HL-60 (cell line): ENCODE measurements at regions not wholly inside any gene's neighbourhood (a gene's known extent, or its start where the extent isn't known, plus 50 kb on each side); places are given as distances from the start of the nearest gene placed in this dataset.

Source experiments
- DNase-seq, 2 experiments: peaks; one replicate each; pipeline ENCODE4 v3.0.0-alpha.2; 2010 to 2020; ENCODE audit warnings: low read depth in 1 of 2, low spot score in 1 of 2
- H3K27ac ChIP-seq: fragments of 250-450 bp; sonication (Bioruptor Pico); replicated peaks from 2 replicates; pipeline ENCODE4 v1.5.1; 2020; ENCODE audit warnings: mild to moderate bottlenecking, moderate library complexity
- H3K27me3 ChIP-seq: fragments of 250-450 bp; sonication (Bioruptor Pico); 2 replicates; pipeline ENCODE4 v1.5.1; 2021; ENCODE audit warnings: mild to moderate bottlenecking, moderate library complexity; ENCODE audit not compliant: insufficient read depth, poor library complexity, severe bottlenecking
- H3K4me3 ChIP-seq: replicated peaks from 2 replicates; pipeline ENCODE4 v1.5.1; 2011; ENCODE audit warnings: mild to moderate bottlenecking, control low read depth, low read length; ENCODE audit not compliant: insufficient read depth
- GABPA ChIP-seq: IDR thresholded peaks from 2 replicates; pipeline ENCODE4 v1.6.1; 2012; ENCODE audit warnings: low read depth
- POLR2AphosphoS5 ChIP-seq: IDR thresholded peaks from 2 replicates; pipeline ENCODE4 v1.6.1; 2012; ENCODE audit warnings: low read depth
- SPI1 ChIP-seq: IDR thresholded peaks from 2 replicates; pipeline ENCODE4 v1.6.1; 2012; ENCODE audit warnings: low read depth, mild to moderate bottlenecking, borderline replicate concordance
- TF ChIP-seq, protein P1 (sequence below): IDR thresholded peaks from 2 replicates; pipeline ENCODE4 v1.6.1; 2012; ENCODE audit warnings: low read depth; ENCODE audit not compliant: insufficient replicate concordance
- TF ChIP-seq, protein P2 (sequence below): IDR thresholded peaks from one replicate; pipeline ENCODE4 v1.5.1; 2011; ENCODE audit warnings: low read length, control low read depth, inconsistent platforms; ENCODE audit not compliant: insufficient read depth

DNA sequence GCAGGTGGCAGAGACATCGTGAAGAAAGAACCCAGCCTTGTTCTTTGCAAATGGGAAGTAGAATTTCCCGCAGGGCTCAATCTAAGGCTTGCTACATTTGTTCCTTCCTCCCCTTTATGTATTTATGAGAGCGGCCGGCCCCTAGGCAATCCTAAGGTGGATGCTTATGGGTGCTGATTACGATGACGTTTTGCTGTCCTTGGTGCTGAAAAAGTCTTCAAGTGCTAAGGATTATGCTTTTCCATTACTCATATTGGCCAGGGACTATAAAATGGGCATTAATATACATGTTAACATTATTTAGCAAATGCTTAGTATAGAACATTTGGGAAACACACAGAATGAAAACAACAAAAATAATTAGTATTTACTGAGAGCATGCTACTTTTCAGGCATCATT lies 313.3 kb upstream of the XYLT1 start:
- Histone ChIP-seq H3K4me3 (no peak overlapping the region), H3K27me3 (no peaks in the 10 kb centered on the region), H3K27ac (no peak overlapping the region)
- no peak for DNase-seq
- no peak for TF ChIP-seq SPI1
- TF ChIP-seq, protein P1, sequence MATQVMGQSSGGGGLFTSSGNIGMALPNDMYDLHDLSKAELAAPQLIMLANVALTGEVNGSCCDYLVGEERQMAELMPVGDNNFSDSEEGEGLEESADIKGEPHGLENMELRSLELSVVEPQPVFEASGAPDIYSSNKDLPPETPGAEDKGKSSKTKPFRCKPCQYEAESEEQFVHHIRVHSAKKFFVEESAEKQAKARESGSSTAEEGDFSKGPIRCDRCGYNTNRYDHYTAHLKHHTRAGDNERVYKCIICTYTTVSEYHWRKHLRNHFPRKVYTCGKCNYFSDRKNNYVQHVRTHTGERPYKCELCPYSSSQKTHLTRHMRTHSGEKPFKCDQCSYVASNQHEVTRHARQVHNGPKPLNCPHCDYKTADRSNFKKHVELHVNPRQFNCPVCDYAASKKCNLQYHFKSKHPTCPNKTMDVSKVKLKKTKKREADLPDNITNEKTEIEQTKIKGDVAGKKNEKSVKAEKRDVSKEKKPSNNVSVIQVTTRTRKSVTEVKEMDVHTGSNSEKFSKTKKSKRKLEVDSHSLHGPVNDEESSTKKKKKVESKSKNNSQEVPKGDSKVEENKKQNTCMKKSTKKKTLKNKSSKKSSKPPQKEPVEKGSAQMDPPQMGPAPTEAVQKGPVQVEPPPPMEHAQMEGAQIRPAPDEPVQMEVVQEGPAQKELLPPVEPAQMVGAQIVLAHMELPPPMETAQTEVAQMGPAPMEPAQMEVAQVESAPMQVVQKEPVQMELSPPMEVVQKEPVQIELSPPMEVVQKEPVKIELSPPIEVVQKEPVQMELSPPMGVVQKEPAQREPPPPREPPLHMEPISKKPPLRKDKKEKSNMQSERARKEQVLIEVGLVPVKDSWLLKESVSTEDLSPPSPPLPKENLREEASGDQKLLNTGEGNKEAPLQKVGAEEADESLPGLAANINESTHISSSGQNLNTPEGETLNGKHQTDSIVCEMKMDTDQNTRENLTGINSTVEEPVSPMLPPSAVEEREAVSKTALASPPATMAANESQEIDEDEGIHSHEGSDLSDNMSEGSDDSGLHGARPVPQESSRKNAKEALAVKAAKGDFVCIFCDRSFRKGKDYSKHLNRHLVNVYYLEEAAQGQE, result peak; percentile 94

DNA sequence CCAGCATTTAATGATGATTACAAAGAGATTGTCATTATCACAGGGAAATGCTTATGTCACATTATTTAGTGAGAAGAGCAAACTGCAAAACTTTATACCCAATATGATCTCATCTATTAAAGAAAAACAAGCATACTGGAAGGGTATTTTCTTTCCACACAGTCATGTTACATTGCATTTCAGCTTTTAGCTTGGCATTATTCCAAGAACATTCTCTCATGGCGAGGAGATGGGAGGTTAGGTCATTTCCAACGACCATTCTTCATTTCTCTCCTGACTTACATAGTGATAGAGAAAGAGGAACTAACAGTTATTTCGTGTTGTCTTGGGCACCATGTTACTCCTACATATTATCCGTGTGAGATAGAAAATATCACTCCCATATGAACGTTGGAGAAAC lies 309.4 kb upstream of the XYLT1 start:
- Histone ChIP-seq H3K4me3 (no peak overlapping the region), H3K27ac (no peak overlapping the region), H3K27me3 (no peaks in the 10 kb centered on the region)
- no peak for DNase-seq
- TF ChIP-seq POLR2AphosphoS5 (no peak), GABPA (no peak)
- TF ChIP-seq, protein P1, result no peak

DNA sequence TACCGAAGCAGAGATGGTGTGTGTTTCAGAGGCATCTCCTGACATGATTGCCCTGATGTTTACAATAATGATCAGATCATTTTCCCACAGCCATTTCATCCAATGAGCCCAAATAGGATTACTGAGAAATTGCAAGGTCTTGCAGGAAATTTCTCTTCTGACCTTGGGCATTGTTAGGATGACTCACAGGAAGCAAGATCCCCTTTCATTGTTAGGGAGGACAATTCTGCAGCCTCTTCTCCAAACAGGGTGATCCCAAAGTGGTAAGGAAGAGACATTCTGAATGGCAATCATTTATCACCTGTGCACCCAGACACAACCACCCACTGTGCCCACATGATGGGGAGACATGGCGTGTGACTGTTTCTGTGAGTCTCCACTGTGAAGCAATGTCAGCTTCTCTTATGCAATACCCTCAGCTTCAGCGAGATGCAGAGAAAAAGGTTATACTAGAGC lies 306.7 kb upstream of the XYLT1 start:
- H3K27me3 ChIP-seq, result no peaks in the 10 kb centered on the region
- DNase-seq, result no peak
- TF ChIP-seq SPI1 (no peak), GABPA (no peak), POLR2AphosphoS5 (no peak)
- TF ChIP-seq, protein P2, sequence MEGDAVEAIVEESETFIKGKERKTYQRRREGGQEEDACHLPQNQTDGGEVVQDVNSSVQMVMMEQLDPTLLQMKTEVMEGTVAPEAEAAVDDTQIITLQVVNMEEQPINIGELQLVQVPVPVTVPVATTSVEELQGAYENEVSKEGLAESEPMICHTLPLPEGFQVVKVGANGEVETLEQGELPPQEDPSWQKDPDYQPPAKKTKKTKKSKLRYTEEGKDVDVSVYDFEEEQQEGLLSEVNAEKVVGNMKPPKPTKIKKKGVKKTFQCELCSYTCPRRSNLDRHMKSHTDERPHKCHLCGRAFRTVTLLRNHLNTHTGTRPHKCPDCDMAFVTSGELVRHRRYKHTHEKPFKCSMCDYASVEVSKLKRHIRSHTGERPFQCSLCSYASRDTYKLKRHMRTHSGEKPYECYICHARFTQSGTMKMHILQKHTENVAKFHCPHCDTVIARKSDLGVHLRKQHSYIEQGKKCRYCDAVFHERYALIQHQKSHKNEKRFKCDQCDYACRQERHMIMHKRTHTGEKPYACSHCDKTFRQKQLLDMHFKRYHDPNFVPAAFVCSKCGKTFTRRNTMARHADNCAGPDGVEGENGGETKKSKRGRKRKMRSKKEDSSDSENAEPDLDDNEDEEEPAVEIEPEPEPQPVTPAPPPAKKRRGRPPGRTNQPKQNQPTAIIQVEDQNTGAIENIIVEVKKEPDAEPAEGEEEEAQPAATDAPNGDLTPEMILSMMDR, result no peak
- TF ChIP-seq, protein P1, result no peak

DNA sequence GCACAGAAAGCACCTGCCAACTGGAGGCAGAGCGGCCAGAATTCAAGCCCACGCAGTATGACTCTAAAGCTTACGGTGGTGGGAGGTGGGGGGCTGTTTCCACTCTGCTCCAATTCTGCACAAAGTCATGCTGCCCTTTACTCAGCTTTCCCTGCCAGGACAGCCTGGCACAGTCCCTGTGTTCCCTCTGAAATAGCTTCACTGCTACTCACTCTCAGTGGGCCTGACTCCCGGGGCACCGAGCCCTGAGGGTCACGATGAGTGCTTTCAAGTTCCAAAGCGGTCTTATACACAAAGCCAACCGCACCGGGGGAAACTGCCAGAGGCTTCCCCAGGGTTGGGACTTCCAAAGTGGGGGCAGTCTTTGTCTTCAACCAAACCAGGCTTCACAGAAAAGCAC lies 306.1 kb upstream of the XYLT1 start:
- Histone ChIP-seq H3K4me3 (no peak overlapping the region), H3K27me3 (no peaks in the 10 kb centered on the region), H3K27ac (no peak overlapping the region)
- TF ChIP-seq, protein P2, result no peak
- TF ChIP-seq, protein P1, result no peak
- TF ChIP-seq GABPA (no peak), SPI1 (no peak), POLR2AphosphoS5 (no peak)
- no peak for DNase-seq

More for the DNA sequence above, 306.7 kb upstream of the XYLT1 start:
- H3K4me3 ChIP-seq, result no peak overlapping the region
- no peak overlapping the region for H3K27ac ChIP-seq
